GM12878 (cell line): ENCODE measurements at regions not wholly inside any gene's neighbourhood (a gene's known extent, or its start where the extent isn't known, plus 50 kb on each side); places are given as distances from the start of the nearest gene placed in this dataset.

ENCODE experiments used
- ATAC-seq: fragments of 200-7000 bp; cut with Tn5 transposase; 3 replicates; pipeline ENCODE4 v1.9.1; 2020; ENCODE audit warnings: mild to moderate bottlenecking, moderate library complexity
- BruUV-seq: library from RNA; stranded (reverse); fragments of 400-500 nt; replicated peaks from 2 replicates; lab custom pipeline; 2021; lab: Mats Ljungman, UMichigan
- CTCF ChIA-PET: fragments of 300-600 bp; sonication (Branson Sonifier 250); formaldehyde crosslinking; extraction: SDS; loops from one replicate; lab custom pipeline; 2021; ENCODE audit warnings: inconsistent platforms; lab: Yijun Ruan, JAX
- POLR2A ChIA-PET: fragments of 350-600 bp; formaldehyde crosslinking; extraction: SDS; loops from one replicate; lab custom pipeline; 2021; ENCODE audit warnings: inconsistent platforms; lab: Charles Lee
- RAD21 ChIA-PET: fragments of 300-600 bp; sonication (Branson Sonifier 250); formaldehyde crosslinking; loops from one replicate; lab custom pipeline; 2023; ENCODE audit warnings: antibody characterized with exemption; ENCODE audit not compliant: unreplicated experiment; lab: Charles Lee
- SMC1A ChIA-PET: fragments of 300-600 bp; sonication (Branson Sonifier 250); formaldehyde crosslinking; loops from one replicate; lab custom pipeline; 2023; ENCODE audit not compliant: unreplicated experiment, uncharacterized antibody; lab: Charles Lee
- DNase-seq: peaks from one replicate; pipeline ENCODE4 v3.0.0-alpha.2; 2011; ENCODE audit warnings: low read depth, low spot score
- FAIRE-seq: peaks from 3 replicates; lab custom pipeline; 2011; peaks lifted over from hg19 to GRCh38; lab: Jason Lieb, UNC
- H2AFZ ChIP-seq: 2 replicates; pipeline ENCODE4 v1.6.0; 2011; ENCODE audit warnings: low read depth, low read length, control low read depth; ENCODE audit not compliant: control insufficient read depth
- H3K27ac ChIP-seq: 2 replicates; pipeline ENCODE4 v1.5.1; 2011; ENCODE audit warnings: control low read depth; ENCODE audit not compliant: control insufficient read depth, insufficient read depth
- H3K27me3 ChIP-seq, 2 experiments: replicated peaks in 1 of 2; 2 replicates each; pipeline versions ENCODE4 v1.6.0 to v1.6.1; 2011; ENCODE audit warnings: low read length in 1 of 2; ENCODE audit not compliant: control insufficient read depth in 2 of 2, insufficient read depth in 2 of 2
- H3K36me3 ChIP-seq, 2 experiments: 2 replicates each; pipeline ENCODE4 v1.5.1; 2011; ENCODE audit warnings: low read length in 1 of 2; ENCODE audit not compliant: control insufficient read depth in 2 of 2, insufficient read depth in 2 of 2
- H3K4me1 ChIP-seq: 2 replicates; pipeline ENCODE4 v1.6.1; 2011; ENCODE audit warnings: mild to moderate bottlenecking, low read length, moderate library complexity, mixed read lengths; ENCODE audit not compliant: control insufficient read depth, insufficient read depth
- H3K4me2 ChIP-seq: 2 replicates; pipeline ENCODE4 v1.6.0; 2011; ENCODE audit warnings: control low read depth; ENCODE audit not compliant: control insufficient read depth, insufficient read depth
- H3K4me3 ChIP-seq: fragments of 200-600 bp; sonication (generic); 2 replicates; pipeline ENCODE4 v1.5.1; 2016
- H3K79me2 ChIP-seq: 2 replicates; pipeline ENCODE4 v1.6.0; 2011; ENCODE audit warnings: low read length; ENCODE audit not compliant: control insufficient read depth, insufficient read depth
- H3K9ac ChIP-seq: 2 replicates; pipeline ENCODE4 v1.8.0; 2011; ENCODE audit warnings: low read length, control low read depth, mixed read lengths; ENCODE audit not compliant: control insufficient read depth, insufficient read depth
- H3K9me3 ChIP-seq: replicated peaks from 3 replicates; pipeline ENCODE4 v1.5.1; 2011; ENCODE audit warnings: mild to moderate bottlenecking, low read length; ENCODE audit not compliant: control insufficient read depth, insufficient read depth
- H4K20me1 ChIP-seq: 2 replicates; pipeline ENCODE4 v1.6.0; 2011; ENCODE audit not compliant: control insufficient read depth, insufficient read depth
- BACH1 ChIP-seq: fragments of 450-650 bp; IDR thresholded peaks from 2 replicates; pipeline ENCODE4 v1.6.1; 2017; ENCODE audit warnings: mild to moderate bottlenecking, borderline replicate concordance
- BMI1 ChIP-seq: fragments of 450-650 bp; IDR thresholded peaks from 2 replicates; pipeline ENCODE4 v1.6.1; 2016; ENCODE audit warnings: mild to moderate bottlenecking, moderate library complexity, borderline replicate concordance
- CEBPB ChIP-seq, 2 experiments: fragments of 150-350 bp in 1 of 2; IDR thresholded peaks; 2 replicates each; pipeline ENCODE4 v1.6.1; 2012 to 2014; ENCODE audit warnings: low read depth in 2 of 2, low read length in 2 of 2, borderline replicate concordance in 1 of 2, inconsistent platforms in 1 of 2
- CHD2 ChIP-seq: IDR thresholded peaks from 2 replicates; pipeline ENCODE4 v1.6.1; 2011; ENCODE audit warnings: low read depth, low read length, improper control_type of control experiment, borderline replicate concordance
- CREB1 ChIP-seq: IDR thresholded peaks from 2 replicates; pipeline ENCODE4 v1.6.1; 2012; ENCODE audit warnings: low read depth, mild to moderate bottlenecking, inconsistent platforms
- EED ChIP-seq: sonication (generic); IDR thresholded peaks from 2 replicates; pipeline ENCODE4 v1.6.1; 2016; ENCODE audit warnings: antibody characterized with exemption, low read depth
- EGR1 ChIP-seq, 2 experiments: IDR thresholded peaks; 1 replicate in 1 of 2; 2 replicates in 1 of 2; pipeline ENCODE4 v1.6.1; 2011 to 2012; ENCODE audit warnings: low read depth in 2 of 2, low read length in 2 of 2, borderline replicate concordance in 1 of 2, mild to moderate bottlenecking in 1 of 2, moderate library complexity in 1 of 2
- IKZF1 ChIP-seq: fragments of 450-650 bp; conservative IDR thresholded peaks from 2 replicates; pipeline ENCODE4 v1.6.1; 2017; ENCODE audit warnings: antibody characterized with exemption, mild to moderate bottlenecking
- JUNB ChIP-seq: IDR thresholded peaks from 2 replicates; pipeline ENCODE4 v1.6.1; 2016; ENCODE audit warnings: antibody characterized with exemption, mild to moderate bottlenecking
- KLF5 ChIP-seq: fragments of 450-650 bp; IDR thresholded peaks from 2 replicates; pipeline ENCODE4 v1.6.1; 2014; ENCODE audit warnings: mild to moderate bottlenecking; ENCODE audit not compliant: partially characterized antibody
- NFIC ChIP-seq: IDR thresholded peaks from 2 replicates; pipeline ENCODE4 v1.6.1; 2012; ENCODE audit warnings: low read depth, mild to moderate bottlenecking, inconsistent platforms, low read length, moderate library complexity
- POLR2AphosphoS2 ChIP-seq: IDR thresholded peaks from 2 replicates; pipeline ENCODE4 v1.6.1; 2011; ENCODE audit warnings: low read depth, mild to moderate bottlenecking, low read length, improper control_type of control experiment, moderate library complexity
- RB1 ChIP-seq: fragments of 450-650 bp; formaldehyde crosslinking; IDR thresholded peaks from 2 replicates; pipeline ENCODE4 v1.6.1; 2017; ENCODE audit warnings: mild to moderate bottlenecking, borderline replicate concordance
- ZBTB33 ChIP-seq: fragments of 450-650 bp; IDR thresholded peaks from 2 replicates; pipeline ENCODE4 v1.6.1; 2017; ENCODE audit warnings: mild to moderate bottlenecking
- ZNF217 ChIP-seq: fragments of 450-650 bp; IDR thresholded peaks from 2 replicates; pipeline ENCODE4 v1.6.1; 2017; ENCODE audit warnings: antibody characterized with exemption, mild to moderate bottlenecking
- WGBS: methylation state at CpG from one replicate; pipeline ENCODE4 v1.1.6; 2016; ENCODE audit warnings: low lambda C conversion rate; ENCODE audit not compliant: insufficient replicate concordance, insufficient coverage; ENCODE audit errors: missing lambda C conversion rate; 5-methylcytosine and 5-hydroxymethylcytosine counted together
- in situ Hi-C: fragments of 300-500 bp; cut with MboI; formaldehyde crosslinking; loops from 9 replicates; pipeline ENCODE4 v1.14.3; 2018; ENCODE audit warnings: mixed read lengths
- intact Hi-C: fragments of 100-400 bp; cut with micrococcal nuclease; formaldehyde crosslinking; loops from one replicate; pipeline ENCODE4 v1.14.2; 2022; ENCODE audit not compliant: unreplicated experiment

- H3K9ac ChIP-seq = no peak overlapping the region
- no peak overlapping the region for H3K4me3 ChIP-seq
- in situ Hi-C loops = no loop called here
- CTCF ChIA-PET = no interaction called here
- no peaks in the 10 kb centered on the region for H3K36me3 ChIP-seq
- ATAC-seq (no peak), FAIRE-seq (no peak), DNase-seq (no peak)
- no TSS peak for BruUV-seq
- H3K27me3 ChIP-seq = no peaks in the 10 kb centered on the region
- SMC1A ChIA-PET = no interaction called here
- WGBS = 18% methylated on average over 4 of the region's 4 CpGs
- no peak for TF ChIP-seq EGR1 (IDR thresholded peaks at IDR 0.05; ENCODE audit: borderline replicate concordance in 1 of 2, low read depth in 2 of 2, low read length in 2 of 2)
- TF ChIP-seq BACH1 = no peak
- no peak for TF ChIP-seq EED
- no peak for TF ChIP-seq ZNF217
- TF ChIP-seq NFIC = no peak
- H3K9me3 ChIP-seq = no peaks in the 10 kb centered on the region
- no peaks in the 10 kb centered on the region for H3K4me1 ChIP-seq
- H3K79me2 ChIP-seq = no peaks in the 10 kb centered on the region
- H3K4me2 ChIP-seq = no peak overlapping the region
- POLR2A ChIA-PET = no interaction called here
- RAD21 ChIA-PET = no interaction called here
- no peak overlapping the region for H3K27ac ChIP-seq
- intact Hi-C loops = no loop called here
- H2AFZ ChIP-seq = no peak overlapping the region
- no peaks in the 10 kb centered on the region for H4K20me1 ChIP-seq
These were observed 709.0 kb upstream of the FOXG1 start for GRCh38 chr14:28057359-28058296.

GRCh38 chr14:28059254-28059653 is 707.3 kb upstream of the FOXG1 start:
- DNase-seq (no peak), ATAC-seq (no peak), FAIRE-seq (no peak)
- H3K27ac ChIP-seq = no peak overlapping the region
- CTCF ChIA-PET = no interaction called here
- no peak overlapping the region for H3K9ac ChIP-seq
- POLR2A ChIA-PET = no interaction called here
- no TSS peak for BruUV-seq
- H3K9me3 ChIP-seq = no peaks in the 10 kb centered on the region
- no peak overlapping the region for H2AFZ ChIP-seq
- H4K20me1 ChIP-seq = no peaks in the 10 kb centered on the region
- in situ Hi-C loops (no loop called here), intact Hi-C loops (no loop called here)
- WGBS = 70% methylated on average over 1 of the region's 1 CpG
- H3K4me1 ChIP-seq = no peaks in the 10 kb centered on the region
- H3K79me2 ChIP-seq = no peaks in the 10 kb centered on the region
- no peaks in the 10 kb centered on the region for H3K27me3 ChIP-seq
- RAD21 ChIA-PET = no interaction called here
- SMC1A ChIA-PET = no interaction called here
- H3K4me3 ChIP-seq = no peak overlapping the region
- no peaks in the 10 kb centered on the region for H3K36me3 ChIP-seq
- no peak overlapping the region for H3K4me2 ChIP-seq
- TF ChIP-seq EED (no peak), CEBPB (IDR thresholded peaks at IDR 0.05; ENCODE audit: borderline replicate concordance in 1 of 2, low read depth in 2 of 2, low read length in 2 of 2) (no peak), JUNB (no peak), ZBTB33 (no peak), BMI1 (no peak), POLR2AphosphoS2 (no peak), CHD2 (no peak), RB1 (no peak), CREB1 (no peak), IKZF1 (no peak), KLF5 (no peak)
